ENCODE measurements at regions not wholly inside any gene's neighbourhood (a gene's known extent, or its start where the extent isn't known, plus 50 kb on each side); places are given as distances from the start of the nearest gene placed in this dataset.

- TF ChIP-seq CEBPB (IDR thresholded peaks at IDR 0.05; ENCODE audit: low read depth, low read length): no peak
- no peak for TF ChIP-seq BHLHE40 (IDR thresholded peaks at IDR 0.05; ENCODE audit: low read depth, low read length)
- TF ChIP-seq MAZ (IDR thresholded peaks at IDR 0.05; ENCODE audit: borderline replicate concordance, low read depth, low read length): no peak
Observed at GRCh38 chr2:240340361-240340761, 95.1 kb upstream of the GPC1 start (continued).

GRCh38 chr2:240341064-240341463 is 94.4 kb upstream of the GPC1 start:
- 46% methylated on average over 4 of the region's 9 CpGs; no CpG with 5 or more reads in 1 of the 2 experiments for WGBS, 2 experiments (ENCODE audit: extremely low coverage in 2 of 2, insufficient read length in 1 of 2)
- H3K14ac ChIP-seq (replicated peaks; ENCODE audit: low read depth, low read length): no peak overlapping the region
- H3K27ac ChIP-seq (ENCODE audit: insufficient read depth, low read length): no peak overlapping the region
- H3K9ac ChIP-seq (ENCODE audit: low read depth, low read length): no peak overlapping the region
- ChIA-PET POLR2A (ENCODE audit: unreplicated experiment) (no interaction called here), CTCF (no interaction called here)
- H3K4me1 ChIP-seq (ENCODE audit: control insufficient read depth, insufficient read depth, low read length): no peaks in the 10 kb centered on the region
- BruUV-seq (replicated peaks): no TSS peak
- peaks cover 17% of the 10 kb centered on the region for H3K9me3 ChIP-seq (ENCODE audit: control insufficient read depth, insufficient read depth, low read length)
- no peak for ATAC-seq (ENCODE audit: low read depth)
- peak overlapping the region; percentile 21 for H2AFZ ChIP-seq (replicated peaks; ENCODE audit: low read length, poor library complexity)
- H2AK9ac ChIP-seq (replicated peaks; ENCODE audit: low read depth, low read length, poor library complexity): no peak overlapping the region
- in situ Hi-C loops (cut with MboI; ENCODE audit: low sequenced_read_pairs) (no loop called here), intact Hi-C loops (cut with micrococcal nuclease) (no loop called here), dilution Hi-C loops (cut with HindIII; ENCODE audit: low sequenced_read_pairs, unreplicated experiment) (no loop called here)
- H3K56ac ChIP-seq (ENCODE audit: extremely low read depth, insufficient read depth, low read length): no peak overlapping the region
- H4K8ac ChIP-seq (ENCODE audit: low read depth in 2 of 2, low read length in 2 of 2): no peak overlapping the region
- H3K36me3 ChIP-seq (ENCODE audit: control insufficient read depth, insufficient read depth, low read length): no peaks in the 10 kb centered on the region
- H4K5ac ChIP-seq (ENCODE audit: low read depth, low read length): no peak overlapping the region
- H3K4me2 ChIP-seq (ENCODE audit: low read depth, low read length): no peak overlapping the region
- H3K27me3 ChIP-seq (ENCODE audit: control insufficient read depth, insufficient read depth, low read length): peaks cover 10% of the 10 kb centered on the region
- H3K79me1 ChIP-seq (ENCODE audit: low read depth in 1 of 2, low read length in 2 of 2): no peaks in the 10 kb centered on the region
- H2BK5ac ChIP-seq (ENCODE audit: low read depth, low read length, poor library complexity, severe bottlenecking): no peak overlapping the region
- no peak overlapping the region for H3K23ac ChIP-seq (ENCODE audit: low read depth, low read length)
- no peak overlapping the region for H3K4me3 ChIP-seq (ENCODE audit: insufficient read depth, low read depth, low read length)
- no peak for DNase-seq
- H4K20me1 ChIP-seq (ENCODE audit: insufficient read depth, low read length): no peaks in the 10 kb centered on the region
- no peak overlapping the region for H4K91ac ChIP-seq (ENCODE audit: insufficient read depth, low read depth, low read length)
- H2BK20ac ChIP-seq (ENCODE audit: low read depth, low read length): no peak overlapping the region
- H2BK120ac ChIP-seq (ENCODE audit: low read depth, low read length): no peak overlapping the region
- no peaks in the 10 kb centered on the region for H3K9me1 ChIP-seq (ENCODE audit: insufficient read depth, low read length)
- no peak overlapping the region for H2AK5ac ChIP-seq (ENCODE audit: low read depth, low read length)
- H2BK15ac ChIP-seq (ENCODE audit: low read depth, low read length): no peak overlapping the region
- no peak overlapping the region for H3K4ac ChIP-seq (ENCODE audit: low read depth, low read length)
- H3K18ac ChIP-seq (ENCODE audit: low read depth, low read length): no peak overlapping the region
- TF ChIP-seq RCOR1 (IDR thresholded peaks at IDR 0.05; ENCODE audit: insufficient replicate concordance, low read length) (no peak), USF2 (IDR thresholded peaks at IDR 0.05; ENCODE audit: low read depth, low read length) (no peak), MXI1 (IDR thresholded peaks at IDR 0.05; ENCODE audit: borderline replicate concordance, low read depth, low read length) (no peak), RFX5 (IDR thresholded peaks at IDR 0.05; ENCODE audit: low read depth, low read length) (no peak), BHLHE40 (IDR thresholded peaks at IDR 0.05; ENCODE audit: low read depth, low read length) (no peak), MAFK (IDR thresholded peaks at IDR 0.05; ENCODE audit: low read depth, low read length) (no peak), FOS (IDR thresholded peaks at IDR 0.05; ENCODE audit: low read depth, low read length) (no peak), MAZ (IDR thresholded peaks at IDR 0.05; ENCODE audit: borderline replicate concordance, low read depth, low read length) (no peak), NFE2L2 (IDR thresholded peaks at IDR 0.05; ENCODE audit: low read depth, low read length) (no peak), SMC3 (IDR thresholded peaks at IDR 0.05; ENCODE audit: low read depth, low read length) (no peak), CTCF (conservative IDR thresholded peaks at IDR 0.05; ENCODE audit: low read depth, low read length) (no peak), CEBPB (IDR thresholded peaks at IDR 0.05; ENCODE audit: low read depth, low read length) (no peak), ELK1 (IDR thresholded peaks at IDR 0.05; ENCODE audit: borderline replicate concordance, low read depth, low read length) (no peak), RAD21 (IDR thresholded peaks at IDR 0.05; ENCODE audit: low read length) (no peak), POLR2A (IDR thresholded peaks at IDR 0.05; ENCODE audit: low read depth, low read length) (no peak)

Measured in IMR-90 (cell line).